ENCODE measurements at regions not wholly inside any gene's neighbourhood (a gene's known extent, or its start where the extent isn't known, plus 50 kb on each side); places are given as distances from the start of the nearest gene placed in this dataset.

DNA sequence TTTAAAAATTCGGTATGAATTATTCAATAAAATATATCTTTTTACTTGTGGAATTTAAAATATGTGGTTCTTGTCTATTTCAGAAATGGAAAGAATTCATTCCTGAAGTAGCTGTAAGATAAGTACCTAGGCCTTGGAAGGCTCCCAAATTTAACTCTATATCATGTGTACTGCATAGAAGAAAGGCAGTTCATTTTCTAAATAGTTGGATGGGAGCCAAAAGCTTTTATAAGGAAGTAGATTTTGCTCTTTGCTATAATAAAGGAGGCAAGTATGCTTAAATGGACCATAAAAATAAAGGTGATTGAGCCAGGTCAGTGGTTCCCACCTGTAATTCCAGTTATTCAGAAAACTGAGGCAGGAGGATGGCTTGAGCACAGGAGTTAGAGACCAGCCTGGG, 187.5 kb downstream of the ATXN7L3B start:
- TF ChIP-seq, protein P1, sequence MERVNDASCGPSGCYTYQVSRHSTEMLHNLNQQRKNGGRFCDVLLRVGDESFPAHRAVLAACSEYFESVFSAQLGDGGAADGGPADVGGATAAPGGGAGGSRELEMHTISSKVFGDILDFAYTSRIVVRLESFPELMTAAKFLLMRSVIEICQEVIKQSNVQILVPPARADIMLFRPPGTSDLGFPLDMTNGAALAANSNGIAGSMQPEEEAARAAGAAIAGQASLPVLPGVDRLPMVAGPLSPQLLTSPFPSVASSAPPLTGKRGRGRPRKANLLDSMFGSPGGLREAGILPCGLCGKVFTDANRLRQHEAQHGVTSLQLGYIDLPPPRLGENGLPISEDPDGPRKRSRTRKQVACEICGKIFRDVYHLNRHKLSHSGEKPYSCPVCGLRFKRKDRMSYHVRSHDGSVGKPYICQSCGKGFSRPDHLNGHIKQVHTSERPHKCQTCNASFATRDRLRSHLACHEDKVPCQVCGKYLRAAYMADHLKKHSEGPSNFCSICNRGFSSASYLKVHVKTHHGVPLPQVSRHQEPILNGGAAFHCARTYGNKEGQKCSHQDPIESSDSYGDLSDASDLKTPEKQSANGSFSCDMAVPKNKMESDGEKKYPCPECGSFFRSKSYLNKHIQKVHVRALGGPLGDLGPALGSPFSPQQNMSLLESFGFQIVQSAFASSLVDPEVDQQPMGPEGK (CRISPR knock-in tag; IDR thresholded peaks at IDR 0.05; ENCODE audit: borderline replicate concordance): no peak
- no peak for TF ChIP-seq ZFP30 (CRISPR knock-in tag; IDR thresholded peaks at IDR 0.05)
- no peak for TF ChIP-seq ESRRG (CRISPR knock-in tag; IDR thresholded peaks at IDR 0.05)
- TF ChIP-seq ARNTL (CRISPR knock-in tag; IDR thresholded peaks at IDR 0.05; ENCODE audit: borderline replicate concordance, low read depth): no peak
- no peak for TF ChIP-seq ZC3H10 (CRISPR knock-in tag; IDR thresholded peaks at IDR 0.05)
- TF ChIP-seq, protein P2, sequence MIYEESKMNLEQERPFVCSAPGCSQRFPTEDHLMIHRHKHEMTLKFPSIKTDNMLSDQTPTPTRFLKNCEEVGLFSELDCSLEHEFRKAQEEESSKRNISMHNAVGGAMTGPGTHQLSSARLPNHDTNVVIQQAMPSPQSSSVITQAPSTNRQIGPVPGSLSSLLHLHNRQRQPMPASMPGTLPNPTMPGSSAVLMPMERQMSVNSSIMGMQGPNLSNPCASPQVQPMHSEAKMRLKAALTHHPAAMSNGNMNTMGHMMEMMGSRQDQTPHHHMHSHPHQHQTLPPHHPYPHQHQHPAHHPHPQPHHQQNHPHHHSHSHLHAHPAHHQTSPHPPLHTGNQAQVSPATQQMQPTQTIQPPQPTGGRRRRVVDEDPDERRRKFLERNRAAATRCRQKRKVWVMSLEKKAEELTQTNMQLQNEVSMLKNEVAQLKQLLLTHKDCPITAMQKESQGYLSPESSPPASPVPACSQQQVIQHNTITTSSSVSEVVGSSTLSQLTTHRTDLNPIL (CRISPR knock-in tag; IDR thresholded peaks at IDR 0.05; ENCODE audit: low read depth): no peak
- no peak for TF ChIP-seq TCF4 (CRISPR knock-in tag; IDR thresholded peaks at IDR 0.05; ENCODE audit: borderline replicate concordance)
- no peak for TF ChIP-seq ZNF565 (CRISPR knock-in tag; conservative IDR thresholded peaks at IDR 0.05; ENCODE audit: low read depth)
- TF ChIP-seq, protein P3, sequence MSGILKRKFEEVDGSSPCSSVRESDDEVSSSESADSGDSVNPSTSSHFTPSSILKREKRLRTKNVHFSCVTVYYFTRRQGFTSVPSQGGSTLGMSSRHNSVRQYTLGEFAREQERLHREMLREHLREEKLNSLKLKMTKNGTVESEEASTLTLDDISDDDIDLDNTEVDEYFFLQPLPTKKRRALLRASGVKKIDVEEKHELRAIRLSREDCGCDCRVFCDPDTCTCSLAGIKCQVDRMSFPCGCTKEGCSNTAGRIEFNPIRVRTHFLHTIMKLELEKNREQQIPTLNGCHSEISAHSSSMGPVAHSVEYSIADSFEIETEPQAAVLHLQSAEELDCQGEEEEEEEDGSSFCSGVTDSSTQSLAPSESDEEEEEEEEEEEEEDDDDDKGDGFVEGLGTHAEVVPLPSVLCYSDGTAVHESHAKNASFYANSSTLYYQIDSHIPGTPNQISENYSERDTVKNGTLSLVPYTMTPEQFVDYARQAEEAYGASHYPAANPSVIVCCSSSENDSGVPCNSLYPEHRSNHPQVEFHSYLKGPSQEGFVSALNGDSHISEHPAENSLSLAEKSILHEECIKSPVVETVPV (CRISPR knock-in tag; IDR thresholded peaks at IDR 0.05): no peak
- no peak for TF ChIP-seq RARB (CRISPR knock-in tag; IDR thresholded peaks at IDR 0.05)
- TF ChIP-seq ISL1 (CRISPR knock-in tag; IDR thresholded peaks at IDR 0.05): no peak
